Neutrophil (primary cell): ENCODE measurements at regions not wholly inside any gene's neighbourhood (a gene's known extent, or its start where the extent isn't known, plus 50 kb on each side); places are given as distances from the start of the nearest gene placed in this dataset.

Experiments used
- H3K27ac ChIP-seq: fragments of 200-600 bp; sonication (generic); 2 replicates; pipeline ENCODE4 v1.5.1; 2016; ENCODE audit warnings: mild to moderate bottlenecking, moderate library complexity
- H3K27me3 ChIP-seq: fragments of 200-600 bp; sonication (generic); 2 replicates; pipeline ENCODE4 v1.6.0; 2016; ENCODE audit warnings: mild to moderate bottlenecking
- H3K36me3 ChIP-seq: fragments of 200-600 bp; sonication (generic); 2 replicates; pipeline ENCODE4 v1.5.1; 2017
- H3K4me1 ChIP-seq, 2 experiments: fragments of 200-600 bp in 1 of 2; sonication (generic) in 1 of 2; 1 replicate in 1 of 2; 2 replicates in 1 of 2; pipeline versions ENCODE4 v1.5.1 to v1.6.1; 2013 to 2016; ENCODE audit warnings: low read depth in 1 of 2, low read length in 1 of 2, mild to moderate bottlenecking in 1 of 2, moderate library complexity in 1 of 2; ENCODE audit not compliant: control insufficient read depth in 1 of 2, insufficient read depth in 1 of 2
- H3K4me3 ChIP-seq, 2 experiments: fragments of 200-600 bp in 1 of 2; sonication (generic) in 1 of 2; 1 replicate in 1 of 2; 2 replicates in 1 of 2; pipeline ENCODE4 v1.5.1; 2013 to 2016; ENCODE audit warnings: low read depth in 1 of 2, low read length in 1 of 2, mild to moderate bottlenecking in 1 of 2, moderate library complexity in 1 of 2
- H3K9me3 ChIP-seq: fragments of 200-600 bp; sonication (generic); 2 replicates; pipeline ENCODE4 v1.5.1; 2016
- TF ChIP-seq, protein P1 (sequence below): fragments of 200-600 bp; sonication (generic); IDR thresholded peaks from 2 replicates; pipeline ENCODE4 v1.5.1; 2016; ENCODE audit warnings: antibody characterized with exemption

DNA sequence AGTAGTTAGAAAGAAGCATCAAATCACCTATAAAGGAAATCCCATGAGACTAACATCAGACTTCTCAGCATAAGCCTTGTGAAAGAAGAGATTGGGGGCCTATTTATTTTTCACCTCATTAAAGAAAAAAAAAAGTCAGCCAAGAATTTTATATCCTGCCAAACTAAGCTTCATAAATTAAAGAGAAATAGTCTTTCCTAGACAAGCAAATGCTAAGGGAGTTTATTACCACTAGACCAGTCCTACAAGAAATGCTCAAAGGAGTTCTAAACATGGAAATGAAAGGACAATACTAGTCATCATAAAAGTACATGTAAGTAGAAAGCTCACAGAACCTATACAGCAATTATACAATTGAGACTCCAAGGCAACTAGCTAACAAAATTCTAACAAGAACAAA, 96.5 kb upstream of the OLIG3 start:
- TF ChIP-seq, protein P1, sequence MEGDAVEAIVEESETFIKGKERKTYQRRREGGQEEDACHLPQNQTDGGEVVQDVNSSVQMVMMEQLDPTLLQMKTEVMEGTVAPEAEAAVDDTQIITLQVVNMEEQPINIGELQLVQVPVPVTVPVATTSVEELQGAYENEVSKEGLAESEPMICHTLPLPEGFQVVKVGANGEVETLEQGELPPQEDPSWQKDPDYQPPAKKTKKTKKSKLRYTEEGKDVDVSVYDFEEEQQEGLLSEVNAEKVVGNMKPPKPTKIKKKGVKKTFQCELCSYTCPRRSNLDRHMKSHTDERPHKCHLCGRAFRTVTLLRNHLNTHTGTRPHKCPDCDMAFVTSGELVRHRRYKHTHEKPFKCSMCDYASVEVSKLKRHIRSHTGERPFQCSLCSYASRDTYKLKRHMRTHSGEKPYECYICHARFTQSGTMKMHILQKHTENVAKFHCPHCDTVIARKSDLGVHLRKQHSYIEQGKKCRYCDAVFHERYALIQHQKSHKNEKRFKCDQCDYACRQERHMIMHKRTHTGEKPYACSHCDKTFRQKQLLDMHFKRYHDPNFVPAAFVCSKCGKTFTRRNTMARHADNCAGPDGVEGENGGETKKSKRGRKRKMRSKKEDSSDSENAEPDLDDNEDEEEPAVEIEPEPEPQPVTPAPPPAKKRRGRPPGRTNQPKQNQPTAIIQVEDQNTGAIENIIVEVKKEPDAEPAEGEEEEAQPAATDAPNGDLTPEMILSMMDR: no peak
- Histone ChIP-seq H3K27me3 (no peaks in the 10 kb centered on the region), H3K4me3 (no peak overlapping the region), H3K27ac (no peak overlapping the region), H3K36me3 (no peaks in the 10 kb centered on the region), H3K9me3 (no peaks in the 10 kb centered on the region), H3K4me1 (no peaks in the 10 kb centered on the region)

DNA sequence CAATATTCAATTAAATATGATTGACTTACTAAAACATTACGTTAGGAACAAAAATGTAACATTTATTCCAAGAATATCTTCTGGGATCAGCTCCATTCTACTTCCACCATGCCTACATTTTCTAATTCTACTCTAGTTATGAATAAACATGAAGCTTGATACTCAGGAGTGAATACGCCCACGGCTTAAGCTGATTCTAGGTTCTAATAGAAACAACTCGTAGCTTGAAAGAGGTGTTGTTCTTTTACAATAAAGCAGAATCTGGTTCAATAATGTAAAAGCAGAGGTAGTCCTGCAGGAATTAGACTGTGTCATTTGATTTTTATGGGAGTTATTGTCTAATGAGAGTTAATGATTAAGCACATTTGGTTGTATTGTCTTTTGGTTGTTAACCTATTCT, 107.3 kb upstream of the OLIG3 start:
- H3K4me1 ChIP-seq: no peaks in the 10 kb centered on the region
- no peak overlapping the region for H3K27ac ChIP-seq
- no peak overlapping the region for H3K4me3 ChIP-seq
- H3K36me3 ChIP-seq: no peaks in the 10 kb centered on the region
- TF ChIP-seq, protein P1: no peak
- H3K27me3 ChIP-seq: peaks cover 42% of the 10 kb centered on the region
- H3K9me3 ChIP-seq: no peaks in the 10 kb centered on the region

DNA sequence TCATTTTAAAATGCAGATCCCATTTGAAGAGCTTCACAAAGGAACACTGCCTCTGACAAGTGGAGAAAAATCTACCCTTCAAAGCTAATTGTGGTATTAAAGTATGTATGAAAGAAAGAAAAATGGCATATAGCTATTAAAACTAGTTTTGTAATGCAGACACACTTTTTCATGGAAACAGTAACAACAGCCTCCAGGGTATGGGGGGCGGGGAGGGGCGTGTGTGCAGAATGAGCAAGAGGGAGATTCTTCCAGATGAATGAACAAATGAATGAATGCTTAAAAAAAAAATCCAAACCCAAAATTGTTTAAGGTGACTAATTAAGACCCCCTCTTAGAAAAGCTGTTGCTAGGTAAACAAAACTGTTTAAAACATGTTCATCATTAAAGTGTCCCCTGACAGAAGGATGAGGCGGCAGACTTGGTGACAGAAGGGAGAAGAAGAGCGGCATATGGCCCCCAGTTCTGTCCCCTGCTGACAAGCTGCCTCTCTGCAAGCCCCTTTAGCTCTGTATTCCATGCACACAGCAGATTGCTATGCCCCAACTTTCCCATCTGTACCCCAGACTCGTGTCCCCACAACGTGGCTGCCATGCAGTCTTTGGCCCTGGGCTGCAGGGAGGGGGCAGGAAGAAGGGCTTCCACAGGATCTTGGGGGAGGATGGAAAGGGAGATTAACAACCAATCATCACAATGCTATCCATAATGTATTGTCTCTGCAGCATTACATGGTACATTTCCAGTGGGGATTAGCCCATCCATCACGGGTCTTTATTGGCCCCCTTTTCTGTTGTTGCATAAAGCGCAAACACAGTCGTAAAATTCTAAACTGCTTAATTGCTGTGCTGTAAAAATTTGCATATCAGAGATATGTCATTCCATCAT, 108.4 kb upstream of the OLIG3 start:
- Histone ChIP-seq H3K4me3 (no peak overlapping the region), H3K4me1 (no peaks in the 10 kb centered on the region), H3K27me3 (peaks cover 43% of the 10 kb centered on the region), H3K36me3 (no peaks in the 10 kb centered on the region), H3K27ac (no peak overlapping the region), H3K9me3 (no peaks in the 10 kb centered on the region)
- TF ChIP-seq, protein P1: no peak

DNA sequence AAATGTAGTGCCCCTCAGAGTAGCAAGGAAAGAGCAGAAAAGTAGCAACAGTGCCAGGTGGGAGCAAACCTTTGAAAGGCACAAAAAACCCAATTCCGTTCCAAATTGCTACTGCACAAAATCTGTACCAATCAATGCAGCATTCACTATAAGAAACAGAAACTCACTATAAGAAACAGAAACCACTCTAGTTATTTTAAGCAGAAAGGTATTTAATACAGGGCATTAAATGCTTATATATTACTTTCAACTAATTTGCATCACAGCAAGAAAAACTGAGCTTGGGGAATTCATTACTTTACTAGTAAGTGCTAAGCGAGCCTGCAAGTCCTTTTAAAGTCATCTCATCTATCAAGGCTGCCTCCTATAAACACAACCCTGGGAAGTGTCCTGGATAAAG, 116.5 kb upstream of the OLIG3 start:
- Histone ChIP-seq H3K9me3 (no peaks in the 10 kb centered on the region), H3K27ac (no peak overlapping the region), H3K4me1 (no peaks in the 10 kb centered on the region), H3K27me3 (peaks cover 43% of the 10 kb centered on the region), H3K36me3 (no peaks in the 10 kb centered on the region), H3K4me3 (no peak overlapping the region)
- TF ChIP-seq, protein P1: no peak

DNA sequence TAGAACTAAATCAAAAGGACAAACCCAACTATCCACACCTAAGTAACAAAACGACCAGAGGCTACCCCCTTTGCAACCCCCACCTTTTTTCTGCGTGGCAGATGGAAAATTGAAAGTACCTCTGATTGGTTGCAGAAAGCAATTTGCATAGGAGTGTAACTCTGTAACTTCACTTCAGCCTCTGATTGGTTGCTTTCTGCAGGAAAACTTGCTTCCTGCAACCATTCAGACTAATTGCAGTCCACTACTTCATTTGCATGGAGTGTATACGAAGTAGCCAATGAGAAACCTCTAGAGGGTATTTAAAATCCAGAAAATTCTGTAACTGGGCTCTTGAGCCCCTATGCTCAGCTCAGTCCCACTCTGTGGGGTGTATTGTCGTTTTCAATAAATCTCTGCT, 129.1 kb upstream of the OLIG3 start:
- Histone ChIP-seq H3K27ac (no peak overlapping the region), H3K36me3 (no peaks in the 10 kb centered on the region), H3K9me3 (no peaks in the 10 kb centered on the region), H3K27me3 (peaks cover 30% of the 10 kb centered on the region), H3K4me3 (no peak overlapping the region), H3K4me1 (no peaks in the 10 kb centered on the region)
- TF ChIP-seq, protein P1: no peak
